HepG2 (cell line): ENCODE measurements at regions not wholly inside any gene's neighbourhood (a gene's known extent, or its start where the extent isn't known, plus 50 kb on each side); places are given as distances from the start of the nearest gene placed in this dataset.

ENCODE experiments used
- EP300 ChIP-seq, 3 experiments: sonication (generic) in 1 of 3; formaldehyde crosslinking in 1 of 3; IDR thresholded peaks; 2 replicates each; pipeline versions ENCODE4 v1.5.1 to v1.6.1; 2011 to 2020; ENCODE audit warnings: low read depth in 2 of 3, low read length in 2 of 3, borderline replicate concordance in 1 of 3, improper control_type of control experiment in 1 of 3, mild to moderate bottlenecking in 1 of 3, missing genetic modification reagents in 1 of 3, moderate library complexity in 1 of 3
- HOXA7 ChIP-seq: sonication (generic); formaldehyde crosslinking; IDR thresholded peaks from 2 replicates; pipeline ENCODE4 v1.8.1; 2022; ENCODE audit warnings: mild to moderate bottlenecking, missing genetic modification reagents, moderate library complexity
- POLR2A ChIP-seq, 2 experiments: IDR thresholded peaks; 2 replicates each; pipeline ENCODE4 v1.6.1; 2011; ENCODE audit warnings: low read depth in 2 of 2, low read length in 2 of 2, mild to moderate bottlenecking in 1 of 2, moderate library complexity in 1 of 2; ENCODE audit not compliant: insufficient read depth in 1 of 2
- TEAD2 ChIP-seq: sonication (generic); formaldehyde crosslinking; IDR thresholded peaks from 2 replicates; pipeline ENCODE4 v1.9.0; 2021; ENCODE audit warnings: missing genetic modification reagents
- TMF1 ChIP-seq: sonication (generic); formaldehyde crosslinking; IDR thresholded peaks from 2 replicates; pipeline ENCODE4 v1.8.1; 2022; ENCODE audit warnings: low read depth, missing genetic modification reagents
- ZBTB4 ChIP-seq: sonication (generic); formaldehyde crosslinking; IDR thresholded peaks from 2 replicates; pipeline ENCODE4 v1.4.0; 2020; ENCODE audit warnings: missing genetic modification reagents, mild to moderate bottlenecking, borderline replicate concordance
- ZNF18 ChIP-seq: sonication (generic); formaldehyde crosslinking; IDR thresholded peaks from 2 replicates; pipeline ENCODE4 v1.8.0; 2022; ENCODE audit warnings: mild to moderate bottlenecking, missing genetic modification reagents; ENCODE audit not compliant: insufficient replicate concordance
- ZNF20 ChIP-seq: sonication (generic); formaldehyde crosslinking; IDR thresholded peaks from 2 replicates; pipeline ENCODE4 v1.4.0; 2020; ENCODE audit warnings: mild to moderate bottlenecking, moderate library complexity, missing genetic modification reagents

- TF ChIP-seq ZNF20 (CRISPR knock-in tag) (no peak), EP300 (IDR thresholded peaks at IDR 0.05; ENCODE audit: low read depth in 2 of 2, low read length in 2 of 2) (no peak), EP300 (CRISPR knock-in tag; IDR thresholded peaks at IDR 0.05; ENCODE audit: borderline replicate concordance) (no peak), ZNF18 (CRISPR knock-in tag) (no peak), POLR2A (IDR thresholded peaks at IDR 0.05; ENCODE audit: insufficient read depth in 1 of 2, low read depth in 2 of 2, low read length in 2 of 2) (no peak), TMF1 (CRISPR knock-in tag) (no peak), TEAD2 (CRISPR knock-in tag) (no peak), HOXA7 (CRISPR knock-in tag) (no peak), ZBTB4 (no peak)
Observed at GRCh38 chr1:94607398-94607797, 65.8 kb upstream of the F3 start.
